ENCODE measurements at regions not wholly inside any gene's neighbourhood (a gene's known extent, or its start where the extent isn't known, plus 50 kb on each side); places are given as distances from the start of the nearest gene placed in this dataset.

GRCh38 chr20:48567145-48567544 is 260.7 kb downstream of the PREX1 start:
- no peaks in the 10 kb centered on the region for H4K20me1 ChIP-seq (ENCODE audit: insufficient read depth, low read length)
- no peak for DNase-seq
- no peak overlapping the region for H3K4me3 ChIP-seq (ENCODE audit: low read depth in 1 of 2, low read length in 2 of 2)
- ATAC-seq (ENCODE audit: insufficient read depth, low read depth) = no peak
- H3K4me1 ChIP-seq (ENCODE audit: insufficient read depth, low read length) = no peaks in the 10 kb centered on the region
- H3K9me3 ChIP-seq (ENCODE audit: insufficient read depth, low read length, severe bottlenecking) = no peaks in the 10 kb centered on the region
- H3K27ac ChIP-seq (ENCODE audit: low read length) = no peak overlapping the region
- H3K79me2 ChIP-seq (ENCODE audit: insufficient read depth, low read length) = no peaks in the 10 kb centered on the region
- no peaks in the 10 kb centered on the region for H3K36me3 ChIP-seq (ENCODE audit: insufficient read depth, low read length)
- H2AFZ ChIP-seq (ENCODE audit: low read depth, low read length) = no peak overlapping the region
- no peak overlapping the region for H3K4me2 ChIP-seq (ENCODE audit: insufficient read depth, low read length)
- no peak for TF ChIP-seq CTCF (IDR thresholded peaks at IDR 0.05; ENCODE audit: borderline replicate concordance, extremely low read depth, low read length, poor library complexity, severe bottlenecking)
- TF ChIP-seq EZH2 (IDR thresholded peaks at IDR 0.05; ENCODE audit: borderline replicate concordance, low read depth, low read length, severe bottlenecking) = no peak
- H3K27me3 ChIP-seq (ENCODE audit: insufficient read depth, low read length, poor library complexity) = peaks cover 13% of the 10 kb centered on the region
- no peak overlapping the region for H3K9ac ChIP-seq (ENCODE audit: low read depth, low read length)

GRCh38 chr20:48564982-48565539 is 262.7 kb downstream of the PREX1 start:
- no peak overlapping the region for H2AFZ ChIP-seq (ENCODE audit: low read depth, low read length)
- TF ChIP-seq EZH2 (IDR thresholded peaks at IDR 0.05; ENCODE audit: borderline replicate concordance, low read depth, low read length, severe bottlenecking) = no peak
- TF ChIP-seq CTCF (IDR thresholded peaks at IDR 0.05; ENCODE audit: borderline replicate concordance, extremely low read depth, low read length, poor library complexity, severe bottlenecking) = no peak
- DNase-seq (no peak), ATAC-seq (ENCODE audit: insufficient read depth, low read depth) (no peak)
- H3K9ac ChIP-seq (ENCODE audit: low read depth, low read length) = no peak overlapping the region
- H3K36me3 ChIP-seq (ENCODE audit: insufficient read depth, low read length) = no peaks in the 10 kb centered on the region
- no peak overlapping the region for H3K4me2 ChIP-seq (ENCODE audit: insufficient read depth, low read length)
- H3K27me3 ChIP-seq (ENCODE audit: insufficient read depth, low read length, poor library complexity) = peaks cover 10% of the 10 kb centered on the region
- H3K79me2 ChIP-seq (ENCODE audit: insufficient read depth, low read length) = no peaks in the 10 kb centered on the region
- no peaks in the 10 kb centered on the region for H4K20me1 ChIP-seq (ENCODE audit: insufficient read depth, low read length)
- no peaks in the 10 kb centered on the region for H3K4me1 ChIP-seq (ENCODE audit: insufficient read depth, low read length)
- H3K4me3 ChIP-seq (ENCODE audit: low read depth in 1 of 2, low read length in 2 of 2) = no peak overlapping the region
- H3K27ac ChIP-seq (ENCODE audit: low read length) = no peak overlapping the region
- H3K9me3 ChIP-seq (ENCODE audit: insufficient read depth, low read length, severe bottlenecking) = no peaks in the 10 kb centered on the region

- no peak overlapping the region for H3K27ac ChIP-seq (ENCODE audit: low read length)
- no peak overlapping the region for H3K9ac ChIP-seq (ENCODE audit: low read depth, low read length)
- ATAC-seq (ENCODE audit: insufficient read depth, low read depth) (no peak), DNase-seq (peak; percentile 11)
- H3K4me1 ChIP-seq (ENCODE audit: insufficient read depth, low read length) = no peaks in the 10 kb centered on the region
- H3K27me3 ChIP-seq (ENCODE audit: insufficient read depth, low read length, poor library complexity) = peaks cover 4% of the 10 kb centered on the region
- H3K79me2 ChIP-seq (ENCODE audit: insufficient read depth, low read length) = no peaks in the 10 kb centered on the region
- no peak overlapping the region for H2AFZ ChIP-seq (ENCODE audit: low read depth, low read length)
- no peaks in the 10 kb centered on the region for H4K20me1 ChIP-seq (ENCODE audit: insufficient read depth, low read length)
- H3K9me3 ChIP-seq (ENCODE audit: insufficient read depth, low read length, severe bottlenecking) = no peaks in the 10 kb centered on the region
- TF ChIP-seq EZH2 (IDR thresholded peaks at IDR 0.05; ENCODE audit: borderline replicate concordance, low read depth, low read length, severe bottlenecking) = no peak
- no peak for TF ChIP-seq CTCF (IDR thresholded peaks at IDR 0.05; ENCODE audit: borderline replicate concordance, extremely low read depth, low read length, poor library complexity, severe bottlenecking)
- H3K4me2 ChIP-seq (ENCODE audit: insufficient read depth, low read length) = no peak overlapping the region
- no peak overlapping the region for H3K4me3 ChIP-seq (ENCODE audit: low read depth in 1 of 2, low read length in 2 of 2)
- H3K36me3 ChIP-seq (ENCODE audit: insufficient read depth, low read length) = no peaks in the 10 kb centered on the region
These were observed 264.5 kb downstream of the PREX1 start for GRCh38 chr20:48563191-48563870.
